H1 (cell line): ENCODE measurements at regions not wholly inside any gene's neighbourhood (a gene's known extent, or its start where the extent isn't known, plus 50 kb on each side); places are given as distances from the start of the nearest gene placed in this dataset.

Experiments
- EGR1 ChIP-seq: IDR thresholded peaks from 2 replicates; pipeline ENCODE4 v1.6.1; 2011; ENCODE audit warnings: low read depth, low read length, borderline replicate concordance
- KDM5A ChIP-seq: fragments of 200-600 bp; IDR thresholded peaks from 2 replicates; pipeline ENCODE4 v1.7.1; 2012; ENCODE audit warnings: mild to moderate bottlenecking, low read length, inconsistent platforms, mixed read lengths

GRCh38 chrX:13257223-13258051 lies 62.4 kb downstream of the ATXN3L start:
- no peak for TF ChIP-seq KDM5A
- no peak for TF ChIP-seq EGR1
